Epithelial cell of esophagus (primary cell): ENCODE measurements at regions not wholly inside any gene's neighbourhood (a gene's known extent, or its start where the extent isn't known, plus 50 kb on each side); places are given as distances from the start of the nearest gene placed in this dataset.
A peak's percentile ranks its signal among the peaks of the same experiment; 100 is the strongest.
"Not testable (repeated sequence)": the region's sequence is repeated elsewhere in the genome, so short reads cannot be mapped to it uniquely, and the experiment has no call there.

Source experiments
- DNase-seq: peaks from one replicate; pipeline ENCODE4 v3.0.0; 2010; ENCODE audit warnings: low read depth
- H3K4me3 ChIP-seq: 2 replicates; pipeline ENCODE4 v1.5.1; 2011; ENCODE audit warnings: mild to moderate bottlenecking, low read length, control low read depth
- CTCF ChIP-seq: IDR thresholded peaks from 2 replicates; pipeline ENCODE4 v1.5.1; 2011; ENCODE audit warnings: low read depth, mild to moderate bottlenecking, low read length, control low read depth, inconsistent platforms; ENCODE audit not compliant: insufficient read depth; ENCODE audit errors: missing control alignments

GRCh38 chr1:171397851-171398469, 84.0 kb downstream of the FMO4 start:
- TF ChIP-seq CTCF: no peak
- DNase-seq: no peak
- H3K4me3 ChIP-seq: no peak overlapping the region

GRCh38 chr1:171403393-171403792, 81.9 kb upstream of the PRRC2C start:
- peak; percentile 72 for DNase-seq
- TF ChIP-seq CTCF: no peak

GRCh38 chr1:171405391-171405714, 80.0 kb upstream of the PRRC2C start:
- no peak overlapping the region for H3K4me3 ChIP-seq
- TF ChIP-seq CTCF: no peak
- DNase-seq: no peak

More at GRCh38 chr1:171403393-171403792, 81.9 kb upstream of the PRRC2C start:
- no peak overlapping the region for H3K4me3 ChIP-seq

DNA sequence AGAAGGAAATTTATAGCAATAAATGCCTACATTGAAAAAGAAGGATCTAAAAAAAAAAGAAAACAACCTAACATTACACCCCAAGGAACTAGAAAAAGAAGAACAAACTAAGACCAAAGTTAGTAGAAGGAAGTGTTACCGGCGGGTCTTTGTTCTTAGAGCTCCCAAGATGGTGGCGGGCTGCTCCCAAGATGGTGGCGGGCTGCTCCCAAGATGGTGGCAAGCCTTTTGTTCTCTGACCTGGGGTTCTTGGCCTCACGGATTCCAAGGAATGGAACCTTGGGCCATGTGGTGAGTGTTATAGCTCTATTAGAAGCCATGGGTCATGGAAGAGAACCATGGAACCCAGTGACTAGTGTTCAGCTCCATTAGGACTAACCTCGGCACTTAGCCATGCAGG, 71.8 kb upstream of the PRRC2C start:
- DNase-seq, H3K4me3 ChIP-seq: not testable (repeated sequence)

GRCh38 chr1:171418546-171418945, 66.8 kb upstream of the PRRC2C start:
- no peak overlapping the region for H3K4me3 ChIP-seq
- DNase-seq: no peak

GRCh38 chr1:171420810-171421209, 64.5 kb upstream of the PRRC2C start:
- H3K4me3 ChIP-seq: no peak overlapping the region
- DNase-seq: peak; percentile 82
- TF ChIP-seq CTCF: no peak

More at GRCh38 chr1:171418546-171418945, 66.8 kb upstream of the PRRC2C start:
- TF ChIP-seq CTCF: no peak

DNA sequence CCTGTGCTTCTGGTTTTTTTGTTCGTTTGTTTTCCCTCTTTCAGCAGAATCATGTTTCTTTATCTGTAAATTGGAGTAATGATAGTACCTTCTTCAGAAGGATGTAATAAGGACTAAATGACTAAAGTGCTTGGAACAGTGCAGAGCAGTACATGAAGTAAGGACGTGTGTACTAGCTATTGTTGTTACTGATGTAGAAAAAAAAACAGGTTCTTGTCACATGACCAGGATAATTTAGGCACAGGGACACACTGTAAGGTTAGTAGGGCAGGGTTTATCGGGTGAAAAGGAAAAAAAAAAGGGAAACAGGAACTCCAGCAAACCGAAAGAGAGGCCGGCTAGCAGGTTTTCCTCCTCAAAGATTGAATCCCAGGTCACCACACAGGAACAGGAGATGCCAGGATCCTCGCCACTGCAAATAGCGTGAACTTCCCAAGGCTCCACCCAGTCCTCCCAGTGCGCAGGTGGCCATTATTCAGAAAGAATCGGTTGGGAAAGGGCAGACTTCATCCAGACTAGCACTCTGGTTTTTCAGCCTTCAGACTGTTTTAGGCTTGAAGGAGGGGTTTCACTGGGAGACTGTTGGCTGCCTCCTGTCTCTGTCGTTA, 63.8 kb upstream of the PRRC2C start:
- no peak for DNase-seq
- H3K4me3 ChIP-seq: no peak overlapping the region
- TF ChIP-seq CTCF: no peak
